Common myeloid progenitor, CD34-positive (primary cell): ENCODE measurements at regions not wholly inside any gene's neighbourhood (a gene's known extent, or its start where the extent isn't known, plus 50 kb on each side); places are given as distances from the start of the nearest gene placed in this dataset.

Experiments used
- CTCF ChIA-PET: fragments of 350-600 bp; sonication (Branson Sonifier 250); formaldehyde crosslinking; loops from one replicate; lab custom pipeline; 2021; ENCODE audit warnings: antibody characterized with exemption; lab: Charles Lee
- POLR2A ChIA-PET: fragments of 350-600 bp; sonication (Branson Sonifier 250); formaldehyde crosslinking; loops from one replicate; lab custom pipeline; 2021; ENCODE audit warnings: antibody characterized with exemption; lab: Charles Lee
- DNase-seq, 3 donors: peaks; one replicate each; pipeline versions ENCODE4 v3.0.0 to v3.0.0-alpha.2; 2013
- H3K27ac ChIP-seq, 2 experiments: 1 replicate in 1 of 2; 2 replicates in 1 of 2; pipeline ENCODE4 v1.7.0; 2013; ENCODE audit warnings: inconsistent platforms in 2 of 2, low read length in 2 of 2, mild to moderate bottlenecking in 2 of 2, low read depth in 1 of 2, moderate library complexity in 1 of 2; ENCODE audit not compliant: severe bottlenecking in 2 of 2, insufficient read depth in 1 of 2, poor library complexity in 1 of 2
- H3K27me3 ChIP-seq, 5 experiments: replicated peaks in 2 of 5; 1 replicate in 3 of 5; 2 replicates in 2 of 5; pipeline versions ENCODE4 v1.6.1 to v1.7.0; 2013; ENCODE audit warnings: low read length in 4 of 5, mild to moderate bottlenecking in 2 of 5, moderate library complexity in 2 of 5, inconsistent platforms in 1 of 5; ENCODE audit not compliant: insufficient read depth in 5 of 5, control insufficient read depth in 4 of 5
- H3K36me3 ChIP-seq, 4 experiments: 1 replicate in 2 of 4; 2 replicates in 2 of 4; pipeline versions ENCODE4 v1.6.1 to v1.7.0; 2013; ENCODE audit warnings: low read length in 3 of 4, control low read depth in 1 of 4, mild to moderate bottlenecking in 1 of 4; ENCODE audit not compliant: control insufficient read depth in 4 of 4, insufficient read depth in 4 of 4
- H3K4me1 ChIP-seq, 4 experiments: 1 replicate in 3 of 4; 2 replicates in 1 of 4; pipeline versions ENCODE4 v1.6.1 to v1.7.1; 2013; ENCODE audit warnings: low read length in 3 of 4, mild to moderate bottlenecking in 3 of 4, control low read depth in 1 of 4, inconsistent platforms in 1 of 4, moderate library complexity in 1 of 4; ENCODE audit not compliant: control insufficient read depth in 4 of 4, insufficient read depth in 4 of 4; ENCODE audit errors: control extremely low read depth in 1 of 4
- H3K4me3 ChIP-seq, 7 experiments: 1 replicate in 4 of 7; 2 replicates in 3 of 7; pipeline versions ENCODE4 v1.5.1 to v1.7.0; 2013; ENCODE audit warnings: mild to moderate bottlenecking in 7 of 7, low read length in 6 of 7, moderate library complexity in 6 of 7, inconsistent platforms in 2 of 7, low read depth in 2 of 7, control low read depth in 1 of 7; ENCODE audit not compliant: insufficient read depth in 4 of 7, control insufficient read depth in 1 of 7; ENCODE audit errors: extremely low read depth in 1 of 7
- H3K9me3 ChIP-seq, 5 experiments: 1 replicate in 4 of 5; 2 replicates in 1 of 5; pipeline versions ENCODE4 v1.6.1 to v1.7.1; 2013; ENCODE audit warnings: low read length in 4 of 5, mild to moderate bottlenecking in 2 of 5, inconsistent platforms in 1 of 5, low read depth in 1 of 5, moderate library complexity in 1 of 5; ENCODE audit not compliant: control insufficient read depth in 4 of 5, insufficient read depth in 2 of 5; ENCODE audit errors: control extremely low read depth in 1 of 5
- WGBS: methylation state at CpG from one replicate; pipeline ENCODE4 v1.1.5; 2013; ENCODE audit not compliant: insufficient coverage; 5-methylcytosine and 5-hydroxymethylcytosine counted together

- Histone ChIP-seq H3K36me3 (no peaks in the 10 kb centered on the region), H3K27ac (no peak overlapping the region), H3K27me3 (no peaks in the 10 kb centered on the region), H3K9me3 (no peaks in the 10 kb centered on the region), H3K4me1 (no peaks in the 10 kb centered on the region), H3K4me3 (no peak overlapping the region)
- DNase-seq = no peak
- WGBS = 83% methylated on average over 1 of the region's 2 CpGs
- ChIA-PET POLR2A (no interaction called here), CTCF (no interaction called here)
Observed at GRCh38 chr14:98069712-98070171, 1202.3 kb downstream of the BCL11B start.

DNA sequence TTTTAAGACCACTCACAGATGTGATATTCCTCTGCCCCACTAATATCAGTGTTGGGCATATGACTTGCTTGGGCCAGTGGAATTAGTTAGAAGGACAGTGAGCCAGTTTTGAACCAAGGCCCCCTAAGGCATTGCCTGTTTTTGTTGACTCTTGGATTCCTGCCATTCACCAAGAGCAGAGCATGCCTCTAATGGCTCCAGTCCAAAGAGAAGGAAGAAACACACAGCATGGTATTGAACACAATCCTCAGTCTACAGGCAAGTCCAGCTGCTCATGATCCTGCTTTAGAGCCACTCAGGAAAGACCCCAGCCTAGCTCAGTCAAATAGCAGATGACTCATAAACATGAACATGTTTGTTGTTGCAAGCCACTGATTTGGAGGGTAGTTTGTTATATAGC is 1201.5 kb downstream of the BCL11B start:
- Histone ChIP-seq H3K27me3 (no peaks in the 10 kb centered on the region), H3K27ac (no peak overlapping the region), H3K4me3 (no peak overlapping the region), H3K36me3 (no peaks in the 10 kb centered on the region), H3K4me1 (no peaks in the 10 kb centered on the region), H3K9me3 (no peaks in the 10 kb centered on the region)
- ChIA-PET POLR2A (no interaction called here), CTCF (no interaction called here)
- no peak for DNase-seq

DNA sequence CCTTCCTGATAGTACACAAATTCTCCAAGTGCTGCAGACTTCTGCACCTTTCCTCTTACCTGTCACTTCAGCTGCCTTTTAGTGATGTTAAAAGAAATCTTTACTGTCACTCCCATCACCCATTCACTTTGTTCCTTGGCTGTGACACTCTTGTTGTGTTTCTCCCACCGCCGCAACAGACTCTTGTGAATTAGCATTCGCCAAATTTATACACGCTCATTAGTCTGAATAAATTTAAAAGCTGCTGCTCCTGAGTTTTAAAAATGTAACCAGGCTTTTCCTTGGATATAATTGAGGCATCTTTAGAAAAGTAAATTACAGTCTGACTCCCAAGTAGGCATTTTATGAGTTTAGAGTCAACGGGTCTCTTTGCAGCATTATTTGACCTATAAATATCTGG is 1197.9 kb downstream of the BCL11B start:
- CTCF ChIA-PET = no interaction called here
- no peak for DNase-seq
- H3K4me3 ChIP-seq = no peak overlapping the region
- H3K27me3 ChIP-seq = peaks cover 0 to 2% (median 0%) of the 10 kb centered on the region in 5 experiments
- no peaks in the 10 kb centered on the region for H3K36me3 ChIP-seq
- POLR2A ChIA-PET = no interaction called here
- WGBS = no CpG with 5 or more reads among the region's 5 CpGs
- H3K4me1 ChIP-seq = no peaks in the 10 kb centered on the region
- H3K27ac ChIP-seq = no peak overlapping the region
- no peaks in the 10 kb centered on the region for H3K9me3 ChIP-seq

DNA sequence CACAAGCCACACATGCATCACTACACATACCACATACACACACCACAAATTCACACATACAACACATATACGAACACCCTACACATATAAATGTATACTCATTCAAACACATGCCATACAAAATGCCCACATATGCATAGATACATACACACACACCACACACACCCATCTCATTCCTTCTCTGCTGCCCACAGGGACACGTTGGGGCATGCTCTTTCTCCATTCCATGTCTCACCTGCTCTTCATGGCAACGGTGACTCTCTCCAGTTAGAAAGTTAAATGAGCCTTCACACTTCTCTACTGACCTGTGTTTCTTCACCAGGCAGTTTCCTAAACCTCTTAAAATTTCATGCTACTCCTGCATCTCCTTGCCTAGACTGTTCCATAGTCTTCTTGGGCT is 1194.8 kb downstream of the BCL11B start:
- H3K4me1 ChIP-seq = no peaks in the 10 kb centered on the region
- H3K27me3 ChIP-seq = peaks cover 0 to 2% (median 0%) of the 10 kb centered on the region in 5 experiments
- POLR2A ChIA-PET = no interaction called here
- DNase-seq = no peak
- 83% methylated on average over 3 of the region's 3 CpGs for WGBS
- H3K9me3 ChIP-seq = no peaks in the 10 kb centered on the region
- no peaks in the 10 kb centered on the region for H3K36me3 ChIP-seq
- no peak overlapping the region for H3K27ac ChIP-seq
- no peak overlapping the region for H3K4me3 ChIP-seq
- CTCF ChIA-PET = no interaction called here

DNA sequence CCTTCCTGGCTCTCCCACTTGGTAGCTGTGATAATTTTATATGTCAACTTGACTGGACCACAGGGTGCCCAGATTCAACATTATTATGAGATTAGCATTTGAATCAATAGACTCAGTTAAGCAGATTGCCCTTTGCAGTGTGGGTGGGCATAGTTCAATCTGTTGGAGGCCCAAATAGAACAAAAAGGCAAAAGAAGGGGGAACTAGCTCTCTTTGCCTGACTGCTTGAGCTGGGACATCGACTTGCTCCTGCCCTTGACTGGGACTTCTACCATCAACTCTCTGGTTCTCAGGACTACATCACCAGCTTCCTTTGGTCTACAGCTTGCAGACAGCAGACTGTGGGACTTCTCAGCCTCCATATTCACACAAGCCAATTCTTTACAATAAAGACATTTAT is 1189.2 kb downstream of the BCL11B start:
- DNase-seq = no peak
- Histone ChIP-seq H3K4me3 (no peak overlapping the region), H3K27me3 (peaks cover 0 to 2% (median 0%) of the 10 kb centered on the region in 5 experiments), H3K36me3 (no peaks in the 10 kb centered on the region), H3K9me3 (peaks cover 0 to 3% (median 0%) of the 10 kb centered on the region in 5 experiments), H3K4me1 (no peaks in the 10 kb centered on the region), H3K27ac (no peak overlapping the region)
- ChIA-PET POLR2A (interaction anchor here (0.7 kb wide), 1 partner anchor 30 kb away, joined by 3 read pairs; no protein-coding TSS in a partner anchor), CTCF (no interaction called here)
- WGBS = no CpG with 5 or more reads among the region's 1 CpG

DNA sequence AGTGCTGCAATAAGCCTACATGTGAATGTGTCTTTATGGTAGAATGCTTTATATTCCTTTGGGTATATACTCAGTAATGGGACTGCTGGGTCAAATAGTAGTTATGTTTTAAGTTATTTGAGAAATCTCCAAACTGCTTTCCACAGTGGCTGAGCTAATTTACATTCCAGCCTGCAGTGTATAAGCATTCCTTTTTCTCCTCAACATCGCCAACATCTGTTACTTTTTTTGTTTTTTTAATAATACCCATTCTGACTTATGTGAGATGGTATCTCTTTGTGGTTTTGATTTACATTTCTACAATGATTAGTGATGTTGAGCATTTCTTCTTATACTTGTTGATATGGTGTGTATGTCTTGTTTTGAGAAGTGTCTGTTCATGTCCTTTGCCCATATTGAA is 1186.2 kb downstream of the BCL11B start:
- POLR2A ChIA-PET = no interaction called here

GRCh38 chr14:98093111-98093510 is 1178.9 kb downstream of the BCL11B start:
- 86% methylated on average over 2 of the region's 2 CpGs for WGBS

More for the DNA sequence above, 1186.2 kb downstream of the BCL11B start:
- H3K36me3 ChIP-seq = no peaks in the 10 kb centered on the region
- CTCF ChIA-PET = no interaction called here
- H3K9me3 ChIP-seq = peaks cover 0 to 4% (median 0%) of the 10 kb centered on the region in 5 experiments
- no peak overlapping the region for H3K27ac ChIP-seq
- no peaks in the 10 kb centered on the region for H3K27me3 ChIP-seq
- no peak for DNase-seq
- H3K4me1 ChIP-seq = no peaks in the 10 kb centered on the region
- no CpG with 5 or more reads among the region's 1 CpG for WGBS
- no peak overlapping the region for H3K4me3 ChIP-seq

More at GRCh38 chr14:98093111-98093510, 1178.9 kb downstream of the BCL11B start:
- H3K4me3 ChIP-seq = no peak overlapping the region
- no peak for DNase-seq
- no peaks in the 10 kb centered on the region for H3K4me1 ChIP-seq
- H3K27me3 ChIP-seq = peaks cover 0 to 2% (median 0%) of the 10 kb centered on the region in 5 experiments
- no peak overlapping the region for H3K27ac ChIP-seq
- H3K9me3 ChIP-seq = no peaks in the 10 kb centered on the region
- H3K36me3 ChIP-seq = no peaks in the 10 kb centered on the region
- ChIA-PET CTCF (no interaction called here), POLR2A (interaction anchor here (0.6 kb wide), 1 partner anchor 326 kb away, joined by 3 read pairs; no protein-coding TSS in a partner anchor)
